ENCODE measurements at regions not wholly inside any gene's neighbourhood (a gene's known extent, or its start where the extent isn't known, plus 50 kb on each side); places are given as distances from the start of the nearest gene placed in this dataset.

GRCh38 chr2:192513575-192513974 is 318.8 kb upstream of the TMEFF2 start:
- TF ChIP-seq EP300 (IDR thresholded peaks at IDR 0.05; ENCODE audit: borderline replicate concordance) (no peak), CREB1 (IDR thresholded peaks at IDR 0.05; ENCODE audit: low read depth) (no peak), RAD21 (IDR thresholded peaks at IDR 0.05; ENCODE audit: low read depth) (no peak), ZBTB7A (IDR thresholded peaks at IDR 0.05; ENCODE audit: low read depth) (no peak), TAF1 (IDR thresholded peaks at IDR 0.05; ENCODE audit: low read depth) (no peak)
